C4-2B (cell line): ENCODE measurements at regions not wholly inside any gene's neighbourhood (a gene's known extent, or its start where the extent isn't known, plus 50 kb on each side); places are given as distances from the start of the nearest gene placed in this dataset.

ENCODE experiments used
- ZFX ChIP-seq: fragments of 450-650 bp; IDR thresholded peaks from 2 replicates; pipeline ENCODE4 v1.6.1; 2017
- TF ChIP-seq, protein P1 (sequence below): fragments of 450-650 bp; conservative IDR thresholded peaks from 2 replicates; pipeline ENCODE4 v1.5.1; 2017; ENCODE audit warnings: mild to moderate bottlenecking

DNA sequence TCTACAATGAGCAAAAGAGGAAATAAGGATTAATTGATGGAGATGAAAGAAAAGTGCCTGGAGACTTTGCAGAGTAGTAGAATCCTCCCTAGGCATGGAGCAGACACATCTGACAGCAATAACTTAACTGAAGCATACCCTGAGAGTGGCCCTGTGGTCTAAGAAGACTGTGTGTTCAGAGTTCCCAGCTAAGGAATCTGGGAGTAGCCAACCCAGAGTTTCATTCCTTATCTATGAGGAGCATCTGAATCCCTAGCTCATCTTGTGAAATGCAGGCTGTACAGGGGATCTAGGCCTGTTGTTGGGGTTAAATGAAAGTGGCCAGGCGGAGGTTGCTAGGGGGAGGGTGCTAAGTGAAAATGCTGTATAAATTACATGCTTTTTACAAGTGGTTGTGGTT lies 233.1 kb upstream of the FBXL7 start:
- TF ChIP-seq, protein P1, sequence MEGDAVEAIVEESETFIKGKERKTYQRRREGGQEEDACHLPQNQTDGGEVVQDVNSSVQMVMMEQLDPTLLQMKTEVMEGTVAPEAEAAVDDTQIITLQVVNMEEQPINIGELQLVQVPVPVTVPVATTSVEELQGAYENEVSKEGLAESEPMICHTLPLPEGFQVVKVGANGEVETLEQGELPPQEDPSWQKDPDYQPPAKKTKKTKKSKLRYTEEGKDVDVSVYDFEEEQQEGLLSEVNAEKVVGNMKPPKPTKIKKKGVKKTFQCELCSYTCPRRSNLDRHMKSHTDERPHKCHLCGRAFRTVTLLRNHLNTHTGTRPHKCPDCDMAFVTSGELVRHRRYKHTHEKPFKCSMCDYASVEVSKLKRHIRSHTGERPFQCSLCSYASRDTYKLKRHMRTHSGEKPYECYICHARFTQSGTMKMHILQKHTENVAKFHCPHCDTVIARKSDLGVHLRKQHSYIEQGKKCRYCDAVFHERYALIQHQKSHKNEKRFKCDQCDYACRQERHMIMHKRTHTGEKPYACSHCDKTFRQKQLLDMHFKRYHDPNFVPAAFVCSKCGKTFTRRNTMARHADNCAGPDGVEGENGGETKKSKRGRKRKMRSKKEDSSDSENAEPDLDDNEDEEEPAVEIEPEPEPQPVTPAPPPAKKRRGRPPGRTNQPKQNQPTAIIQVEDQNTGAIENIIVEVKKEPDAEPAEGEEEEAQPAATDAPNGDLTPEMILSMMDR, result no peak
- no peak for TF ChIP-seq ZFX
